Lower leg skin (tissue), 4 donors: ENCODE measurements at regions not wholly inside any gene's neighbourhood (a gene's known extent, or its start where the extent isn't known, plus 50 kb on each side); places are given as distances from the start of the nearest gene placed in this dataset.

Source experiments
- DNase-seq, 2 donors: peaks; one replicate each; pipeline ENCODE4 v3.0.0-alpha.2; 2019; ENCODE audit warnings: low spot score in 2 of 2
- H3K4me3 ChIP-seq: fragments of 200-600 bp; sonication (generic); 2 replicates; pipeline ENCODE4 v1.5.1; 2017; ENCODE audit warnings: mild to moderate bottlenecking, low read depth; ENCODE audit not compliant: poor library complexity, severe bottlenecking
- CTCF ChIP-seq, 3 donors: fragments of 450-650 bp; IDR thresholded peaks; one replicate each; pipeline ENCODE4 v1.5.1; 2016; ENCODE audit warnings: antibody characterized with exemption in 3 of 3, mild to moderate bottlenecking in 3 of 3, moderate library complexity in 2 of 3
- POLR2A ChIP-seq, 2 donors: fragments of 450-650 bp; IDR thresholded peaks; one replicate each; pipeline ENCODE4 v1.6.1; 2016 to 2017; ENCODE audit warnings: antibody characterized with exemption in 2 of 2, mild to moderate bottlenecking in 1 of 2, moderate library complexity in 1 of 2
- whole genome bisulfite sequencing, 2 donors: methylation state at CpG; one replicate each; pipeline ENCODE4 v1.1.5; 2018; 5-methylcytosine and 5-hydroxymethylcytosine counted together
- intact Hi-C: fragments of 100-400 bp; cut with DNase I; formaldehyde crosslinking; loops from one replicate; pipeline ENCODE4 v1.15.0; 2023; ENCODE audit warnings: low total_unique reads

GRCh38 chr5:28558196-28558595, 1519.8 kb upstream of the CDH9 start:
- no peak for TF ChIP-seq CTCF (IDR thresholded peaks at IDR 0.05)
- TF ChIP-seq POLR2A (IDR thresholded peaks at IDR 0.05), result no peak
- intact Hi-C loops, result no loop called here
- 40 to 45% methylated on average over 1 of the region's 1 CpG for WGBS, 2 donors
- no peak for DNase-seq
- H3K4me3 ChIP-seq, result no peak overlapping the region

GRCh38 chr5:28557114-28557513, 1518.7 kb upstream of the CDH9 start:
- DNase-seq, result peak in 1 of 2 donors; percentile 70
- intact Hi-C loops, result no loop called here
- H3K4me3 ChIP-seq, result no peak overlapping the region
- TF ChIP-seq CTCF (IDR thresholded peaks at IDR 0.05) (no peak), POLR2A (IDR thresholded peaks at IDR 0.05) (no peak)

GRCh38 chr5:28549588-28549987, 1511.2 kb upstream of the CDH9 start:
- H3K4me3 ChIP-seq, result no peak overlapping the region
- no peak for TF ChIP-seq CTCF (IDR thresholded peaks at IDR 0.05)
- TF ChIP-seq POLR2A (IDR thresholded peaks at IDR 0.05), result no peak
- intact Hi-C loops, result no loop called here
- no peak for DNase-seq
- 67 to 73% methylated on average over 2 of the region's 2 CpGs for WGBS, 2 donors

GRCh38 chr5:28548856-28549255, 1510.5 kb upstream of the CDH9 start:
- intact Hi-C loops, result no loop called here
- TF ChIP-seq CTCF (IDR thresholded peaks at IDR 0.05), result no peak
- TF ChIP-seq POLR2A (IDR thresholded peaks at IDR 0.05), result no peak
- 20 to 28% methylated on average over 1 of the region's 1 CpG for WGBS, 2 donors
- no peak overlapping the region for H3K4me3 ChIP-seq
- no peak for DNase-seq

GRCh38 chr5:28544501-28544900, 1506.1 kb upstream of the CDH9 start:
- no peak for DNase-seq
- TF ChIP-seq POLR2A (IDR thresholded peaks at IDR 0.05) (no peak), CTCF (IDR thresholded peaks at IDR 0.05) (no peak)
- H3K4me3 ChIP-seq, result no peak overlapping the region
- intact Hi-C loops, result no loop called here

GRCh38 chr5:28543473-28544098, 1505.2 kb upstream of the CDH9 start:
- TF ChIP-seq CTCF (IDR thresholded peaks at IDR 0.05), result no peak
- TF ChIP-seq POLR2A (IDR thresholded peaks at IDR 0.05), result no peak
- no peak overlapping the region for H3K4me3 ChIP-seq
- no peak for DNase-seq
- intact Hi-C loops, result no loop called here
